CD1c-positive myeloid dendritic cell (primary cell): ENCODE measurements at regions not wholly inside any gene's neighbourhood (a gene's known extent, or its start where the extent isn't known, plus 50 kb on each side); places are given as distances from the start of the nearest gene placed in this dataset.
"Not testable (repeated sequence)": the region's sequence is repeated elsewhere in the genome, so short reads cannot be mapped to it uniquely, and the experiment has no call there.

Source experiments
- DNase-seq: peaks from one replicate; pipeline ENCODE4 v3.0.0-alpha.2; 2016; ENCODE audit errors: extremely low spot score

- no peak for DNase-seq
Observed at GRCh38 chr2:11922294-11922693, 175.9 kb downstream of the LPIN1 start.

DNA sequence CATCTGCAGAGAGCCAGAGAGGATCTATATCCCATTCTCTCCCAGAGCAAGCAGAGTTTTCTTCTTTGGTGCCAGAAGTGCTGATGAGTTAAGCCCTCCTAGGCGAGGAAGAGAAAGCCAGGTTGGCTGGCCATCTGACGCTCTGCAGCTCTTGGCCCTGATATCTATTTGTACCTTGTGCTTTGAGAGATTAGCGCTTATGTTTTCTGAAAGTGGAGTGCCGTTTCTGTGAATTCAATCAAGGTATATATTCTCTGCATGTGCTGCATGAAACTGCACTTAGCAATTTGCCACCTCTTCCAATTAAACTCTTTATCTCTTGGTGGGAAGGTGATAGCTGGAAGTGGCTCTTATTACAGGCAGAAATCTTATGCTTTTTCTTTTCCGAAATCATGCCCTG, 177.5 kb downstream of the LPIN1 start:
- DNase-seq, result no peak

- no peak for DNase-seq
Observed at GRCh38 chr2:11925295-11926066, 179.0 kb downstream of the LPIN1 start.

DNA sequence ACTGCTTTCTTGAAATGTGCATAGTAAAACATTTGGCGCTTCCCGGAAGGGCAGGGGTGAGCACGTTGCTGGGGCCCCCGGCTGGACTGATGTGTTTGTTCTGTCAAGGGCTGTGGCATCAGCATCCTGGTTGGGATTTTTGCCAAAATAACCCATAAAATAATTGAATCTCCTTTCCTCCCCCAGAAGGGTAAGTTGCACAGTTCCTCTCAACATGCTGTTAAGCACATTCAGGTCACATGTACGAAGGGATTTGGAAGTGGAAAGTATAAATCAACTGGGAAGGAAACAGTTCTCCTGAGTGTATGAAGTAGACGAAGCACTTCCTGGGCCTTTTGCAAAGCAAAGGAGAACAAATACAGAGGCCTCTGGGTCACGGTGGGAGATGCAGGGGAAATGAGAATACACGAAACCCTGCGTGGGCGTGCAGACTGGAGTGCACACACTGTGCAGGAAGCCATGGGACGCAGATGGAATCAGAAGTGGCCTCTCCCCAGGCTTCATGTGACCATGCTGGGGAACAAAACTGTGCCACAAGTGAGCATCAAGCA, 183.9 kb downstream of the LPIN1 start:
- DNase-seq, result peak; percentile 91

DNA sequence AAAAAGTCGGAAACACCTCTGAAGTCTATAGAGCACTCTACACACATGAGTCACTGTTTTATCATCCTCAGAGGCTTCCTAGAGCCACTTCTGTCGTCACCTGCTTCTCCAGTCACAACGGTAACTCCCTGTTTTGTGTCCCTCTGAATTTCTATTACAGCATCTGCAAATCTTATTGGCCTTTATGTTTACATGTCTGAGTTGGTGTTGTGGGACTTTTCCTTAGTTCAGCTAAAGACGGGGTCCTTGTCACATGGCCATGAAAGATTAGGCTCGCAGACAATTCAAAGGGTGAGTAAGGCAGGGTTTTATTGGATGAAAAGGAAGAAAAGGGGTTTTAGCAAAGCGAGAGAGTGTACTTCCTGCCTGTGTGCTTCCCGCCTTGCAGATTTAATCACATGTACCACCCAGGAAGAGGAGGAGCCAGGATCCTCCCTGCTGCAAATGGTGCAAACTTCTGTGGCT, 185.6 kb downstream of the LPIN1 start:
- no peak for DNase-seq

- no peak for DNase-seq
Observed at GRCh38 chr2:11932962-11933361, 186.5 kb downstream of the LPIN1 start.

- DNase-seq, result peak; percentile 86
Observed at GRCh38 chr2:11933854-11934253, 187.4 kb downstream of the LPIN1 start.

GRCh38 chr2:11936761-11937160, 190.3 kb downstream of the LPIN1 start:
- no peak for DNase-seq

DNA sequence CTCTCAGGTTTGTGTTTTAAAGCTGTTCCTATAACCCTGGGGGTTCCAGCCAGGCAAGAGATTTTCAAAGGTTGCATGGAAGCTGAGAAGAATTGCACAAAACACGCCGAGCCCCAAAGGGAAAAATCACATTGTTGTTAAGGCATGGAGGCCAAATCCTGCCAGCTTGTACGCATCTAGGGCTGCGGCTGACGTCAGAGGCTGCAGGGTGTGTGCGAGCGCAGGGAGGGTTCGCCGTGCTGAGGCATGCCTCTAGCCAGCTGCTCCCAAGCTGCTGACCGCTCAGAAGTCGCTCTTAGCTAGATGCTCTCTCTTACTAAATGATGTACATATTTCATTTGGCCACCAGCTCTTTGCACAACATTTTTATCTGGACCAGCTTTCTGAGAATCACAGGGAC, 191.8 kb downstream of the LPIN1 start:
- DNase-seq, result no peak

DNA sequence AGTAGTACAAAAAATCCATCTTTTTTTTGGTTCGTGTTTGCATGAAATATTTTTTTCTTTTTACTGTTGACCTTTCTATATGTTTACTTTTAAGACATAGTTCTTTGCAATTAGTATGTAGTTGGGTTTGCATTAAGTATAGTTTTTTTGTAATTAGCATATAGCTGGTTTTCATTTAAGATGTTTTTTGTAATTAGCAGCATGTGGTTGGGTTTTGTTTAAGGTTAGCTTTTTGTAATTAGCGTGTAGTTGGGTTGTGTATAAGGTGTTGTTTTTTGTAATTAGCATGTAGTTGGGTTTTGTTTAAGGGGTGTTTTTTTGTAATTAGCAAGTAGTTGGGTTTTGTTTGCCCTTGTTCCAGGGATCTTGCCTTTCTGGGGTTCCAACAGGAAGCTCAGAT, 193.1 kb downstream of the LPIN1 start:
- no peak for DNase-seq

- DNase-seq, result no peak
Observed at GRCh38 chr2:11940121-11940743, 193.8 kb downstream of the LPIN1 start.

DNA sequence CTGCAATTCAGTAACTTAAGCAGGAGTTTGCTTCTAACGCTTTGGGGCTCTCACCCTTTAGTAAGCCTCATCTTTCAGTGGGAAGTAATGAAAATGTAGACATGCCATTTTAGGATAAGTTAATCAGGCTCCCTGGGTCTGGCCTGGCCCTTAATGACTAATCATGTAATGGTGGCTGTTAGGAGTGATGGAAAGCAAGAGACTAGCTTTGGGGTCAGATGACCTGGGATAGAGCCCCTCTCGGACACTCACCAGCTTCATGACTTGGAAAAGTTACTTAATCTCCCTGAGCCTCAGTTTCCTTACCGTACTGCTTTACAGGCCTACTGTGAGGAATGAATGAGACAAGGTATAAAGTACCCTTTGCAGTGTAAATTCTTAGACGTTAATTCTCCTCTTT, 194.4 kb downstream of the LPIN1 start:
- no peak for DNase-seq

- DNase-seq, result no peak
Observed at GRCh38 chr2:11941201-11942177, 195.1 kb downstream of the LPIN1 start.

DNA sequence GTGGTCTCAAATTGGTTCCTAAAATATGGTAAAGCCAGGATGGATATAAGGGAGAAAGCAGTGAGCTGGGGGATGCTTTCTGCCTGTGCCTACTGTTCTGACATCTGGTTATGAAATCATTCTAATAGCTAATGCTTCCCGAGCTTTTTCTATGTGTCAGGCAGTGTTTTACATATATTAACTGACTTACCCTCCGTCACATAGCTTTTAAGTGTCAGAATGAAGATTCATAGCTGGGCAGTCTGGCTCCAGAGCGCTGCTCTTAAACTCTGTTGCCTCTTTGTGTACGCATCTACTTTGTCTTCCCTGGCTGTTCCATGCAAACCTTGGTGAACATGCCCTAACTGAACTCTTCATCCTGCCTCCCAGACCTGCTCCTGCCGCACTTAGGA, 195.7 kb downstream of the LPIN1 start:
- no peak for DNase-seq

DNA sequence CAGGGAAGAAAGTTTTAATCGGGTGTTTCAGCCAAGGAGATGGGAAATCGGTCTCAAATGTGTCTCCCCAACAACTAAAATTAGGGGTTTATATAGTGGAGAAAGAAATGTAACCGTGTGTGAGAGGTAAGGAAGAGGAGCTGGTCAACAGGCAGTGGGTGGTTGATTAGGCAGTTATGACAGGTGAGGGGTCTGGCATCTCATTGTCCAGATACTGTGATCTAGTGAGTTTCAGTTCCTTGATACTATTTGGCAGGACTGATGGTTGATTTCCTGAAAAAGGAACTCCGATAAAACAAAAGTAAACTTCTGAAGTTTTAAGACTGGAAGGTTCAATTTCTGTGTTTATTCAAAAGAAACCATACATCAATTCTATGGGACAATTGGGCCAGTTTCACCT, 197.9 kb downstream of the LPIN1 start:
- DNase-seq, result peak; percentile 45

DNA sequence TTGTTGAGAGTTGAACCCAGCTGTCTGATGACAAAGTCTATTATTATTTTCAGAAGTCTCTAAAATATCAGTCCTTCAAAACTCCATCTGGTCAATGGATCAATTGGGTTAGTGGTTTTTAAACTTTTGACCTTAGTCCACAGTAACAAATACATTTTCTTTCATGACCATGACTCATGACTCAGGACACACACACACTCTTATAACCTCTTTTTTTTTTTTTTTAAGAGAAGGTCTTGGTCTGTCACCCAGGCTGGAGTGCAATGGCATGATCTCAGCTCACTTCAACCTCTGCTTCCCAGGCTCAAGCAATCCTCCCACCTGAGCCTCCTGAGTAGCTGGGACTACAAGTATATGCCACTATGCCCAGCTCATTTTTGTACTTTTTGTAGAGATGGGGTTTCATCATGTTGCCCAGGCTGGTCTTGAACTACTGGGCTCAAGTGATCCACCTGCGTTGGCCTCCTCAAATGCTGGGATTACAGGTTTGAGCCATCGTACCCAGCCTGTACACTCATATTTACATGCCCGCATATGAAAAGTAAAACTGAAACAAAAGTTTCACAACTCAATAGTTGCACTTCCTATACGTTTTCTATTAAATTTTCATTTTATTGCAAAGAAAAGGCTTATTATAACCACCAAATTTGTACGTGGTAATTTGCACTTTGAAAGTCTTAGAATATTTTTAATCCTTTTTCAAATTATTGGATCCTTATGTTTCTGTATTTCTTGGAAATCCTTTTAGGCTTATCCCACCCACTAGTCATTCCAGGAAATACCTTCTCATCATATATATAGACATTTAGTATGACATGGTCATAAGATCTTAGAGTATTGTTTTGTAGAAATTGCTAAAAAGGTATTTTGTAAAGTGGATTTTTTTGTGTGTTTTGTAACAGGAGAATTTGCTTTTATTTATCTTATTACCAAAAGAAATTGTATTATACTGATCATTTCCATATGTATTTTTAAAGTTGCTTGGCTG, 199.0 kb downstream of the LPIN1 start:
- DNase-seq, result peak; percentile 71

GRCh38 chr2:11947956-11948355, 201.5 kb downstream of the LPIN1 start:
- DNase-seq, result peak; percentile 33

DNA sequence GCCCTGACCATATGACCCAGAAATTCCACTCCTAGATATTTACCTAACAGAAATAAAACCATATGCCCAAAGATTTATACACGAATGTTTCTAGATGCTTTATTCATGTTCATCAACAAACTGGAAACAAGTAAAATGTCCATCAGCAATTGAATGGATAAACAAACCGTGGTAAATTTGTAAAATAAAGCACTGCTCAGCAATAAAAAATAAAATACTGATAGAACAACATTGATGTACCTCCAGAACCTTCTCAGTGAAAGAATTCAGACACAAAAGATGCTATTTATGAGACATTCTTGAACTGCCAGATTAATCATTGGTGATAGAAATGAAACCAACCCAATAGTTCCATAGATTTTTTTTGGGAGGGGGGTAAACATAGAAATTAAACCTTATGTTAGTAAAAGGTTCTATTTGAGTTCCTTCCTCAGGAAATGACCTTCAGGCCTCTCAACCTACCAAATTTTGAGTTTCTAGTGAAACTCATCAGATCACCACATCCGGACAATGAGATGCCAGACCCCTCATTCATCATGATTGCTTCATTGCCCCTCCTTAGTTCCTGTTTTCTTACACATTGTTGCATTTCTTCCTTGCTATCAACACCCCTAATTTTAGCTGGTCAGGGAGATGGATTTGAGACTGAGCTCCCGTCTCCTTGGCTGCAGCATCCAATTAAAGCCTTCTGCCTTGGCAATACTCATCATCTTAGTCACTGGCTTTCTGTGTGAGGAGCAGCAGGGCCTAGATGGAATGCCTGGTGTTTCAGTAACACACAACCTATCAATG, 203.5 kb downstream of the LPIN1 start:
- no peak for DNase-seq

- no peak for DNase-seq
Observed at GRCh38 chr2:11950896-11951295, 204.5 kb downstream of the LPIN1 start.

DNA sequence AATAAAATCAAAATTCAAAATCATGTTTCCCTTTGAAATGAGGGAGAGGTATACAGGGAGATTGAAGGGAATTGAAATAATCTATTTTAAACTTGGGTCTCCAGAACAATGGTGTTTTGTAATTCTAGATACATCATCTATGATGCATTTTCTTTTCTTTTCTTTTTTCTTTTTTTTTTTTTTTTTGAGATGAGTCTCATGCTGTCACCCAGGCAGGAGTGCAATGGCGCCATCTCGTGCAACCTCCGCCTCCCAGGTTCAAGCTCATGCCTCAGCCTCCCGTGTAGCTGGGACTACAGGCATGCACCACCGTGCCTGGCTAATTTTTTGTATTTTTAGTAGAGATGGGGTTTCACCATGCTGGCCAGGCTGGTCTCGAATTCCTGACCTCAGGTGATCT, 205.1 kb downstream of the LPIN1 start:
- DNase-seq, result not testable (repeated sequence)
